ENCODE measurements at regions not wholly inside any gene's neighbourhood (a gene's known extent, or its start where the extent isn't known, plus 50 kb on each side); places are given as distances from the start of the nearest gene placed in this dataset.

GRCh38 chr2:220221992-220222391 lies 594.6 kb downstream of the SLC4A3 start:
- H3K4me1 ChIP-seq (ENCODE audit: insufficient read depth, low read length), result peaks cover 46% of the 10 kb centered on the region
- ChIA-PET CTCF (no interaction called here), POLR2A (ENCODE audit: unreplicated experiment) (no interaction called here)
- H3K9ac ChIP-seq (ENCODE audit: low read length), result no peak overlapping the region
- no peak for ATAC-seq
- no peak for DNase-seq
- TF ChIP-seq EZH2phosphoT487 (IDR thresholded peaks at IDR 0.05; ENCODE audit: borderline replicate concordance, low read length) (no peak), CTCF (conservative IDR thresholded peaks at IDR 0.05; ENCODE audit: low read depth, low read length) (no peak), EZH2 (IDR thresholded peaks at IDR 0.05; ENCODE audit: low read length, unreplicated experiment) (no peak)
- H2AFZ ChIP-seq (ENCODE audit: low read length), result no peak overlapping the region
- BruUV-seq (replicated peaks), result no TSS peak
- H3K27ac ChIP-seq (ENCODE audit: low read length), result no peak overlapping the region
- no peaks in the 10 kb centered on the region for H3K79me2 ChIP-seq (ENCODE audit: low read length)
- H3K9me3 ChIP-seq (ENCODE audit: low read length), result no peaks in the 10 kb centered on the region
- H3K27me3 ChIP-seq (ENCODE audit: low read length), result no peaks in the 10 kb centered on the region
- no peak overlapping the region for H3K4me3 ChIP-seq (ENCODE audit: low read length)
- intact Hi-C loops (cut with micrococcal nuclease), result no loop called here
- no peak overlapping the region for H3K4me2 ChIP-seq (ENCODE audit: low read length)
- H3K9me2 ChIP-seq (replicated peaks; ENCODE audit: low read length), result no peaks in the 10 kb centered on the region
- H4K20me1 ChIP-seq (ENCODE audit: low read length), result no peaks in the 10 kb centered on the region
- H3K36me3 ChIP-seq (ENCODE audit: low read depth, low read length), result no peaks in the 10 kb centered on the region
- peaks cover 4% of the 10 kb centered on the region for H3F3A ChIP-seq (ENCODE audit: low read length, unreplicated experiment)

GRCh38 chr2:220224691-220225543 lies 597.5 kb downstream of the SLC4A3 start:
- H3K9ac ChIP-seq (ENCODE audit: low read length), result peak overlapping the region; percentile 75
- H3K4me2 ChIP-seq (ENCODE audit: low read length), result peak overlapping the region; percentile 51
- 0 out of 2 replicates have a peak, but pooled peaks cover under 1% of the 10 kb centered on the region for H3K79me2 ChIP-seq (ENCODE audit: low read length)
- H3K27ac ChIP-seq (ENCODE audit: low read length), result peak overlapping the region; percentile 97
- no peaks in the 10 kb centered on the region for H3K9me3 ChIP-seq (ENCODE audit: low read length)
- H2AFZ ChIP-seq (ENCODE audit: low read length), result peak overlapping the region; percentile 27
- ATAC-seq, result peak; percentile 77
- ChIA-PET POLR2A (ENCODE audit: unreplicated experiment) (no interaction called here), CTCF (no interaction called here)
- no peaks in the 10 kb centered on the region for H3K27me3 ChIP-seq (ENCODE audit: low read length)
- TF ChIP-seq CTCF (conservative IDR thresholded peaks at IDR 0.05; ENCODE audit: low read depth, low read length), result no peak
- no peak for TF ChIP-seq EZH2 (IDR thresholded peaks at IDR 0.05; ENCODE audit: low read length, unreplicated experiment)
- TF ChIP-seq EZH2phosphoT487 (IDR thresholded peaks at IDR 0.05; ENCODE audit: borderline replicate concordance, low read length), result no peak
- no peaks in the 10 kb centered on the region for H4K20me1 ChIP-seq (ENCODE audit: low read length)
- H3K9me2 ChIP-seq (replicated peaks; ENCODE audit: low read length), result no peaks in the 10 kb centered on the region
- peaks cover 63% of the 10 kb centered on the region for H3K4me1 ChIP-seq (ENCODE audit: insufficient read depth, low read length)
- H3K36me3 ChIP-seq (ENCODE audit: low read depth, low read length), result no peaks in the 10 kb centered on the region
- H3F3A ChIP-seq (ENCODE audit: low read length, unreplicated experiment), result peaks cover 10% of the 10 kb centered on the region
- no TSS peak for BruUV-seq (replicated peaks)
- intact Hi-C loops (cut with micrococcal nuclease), result loop anchor here (1.0 to 5.0 kb wide), 3 partner anchors 33 to 93 kb away; no protein-coding TSS in a partner anchor
- DNase-seq, result peak; percentile 97
- no peak overlapping the region for H3K4me3 ChIP-seq (ENCODE audit: low read length)

GRCh38 chr2:220226076-220226475 lies 598.6 kb downstream of the SLC4A3 start:
- Histone ChIP-seq H3K9me3 (ENCODE audit: low read length) (no peaks in the 10 kb centered on the region), H3K27me3 (ENCODE audit: low read length) (no peaks in the 10 kb centered on the region), H4K20me1 (ENCODE audit: low read length) (no peaks in the 10 kb centered on the region), H3K4me2 (ENCODE audit: low read length) (0 out of 2 replicates have a peak overlapping the region, but pooled peaks have one; percentile 12), H3K36me3 (ENCODE audit: low read depth, low read length) (no peaks in the 10 kb centered on the region), H3K27ac (ENCODE audit: low read length) (peak overlapping the region; percentile 97), H3K79me2 (ENCODE audit: low read length) (0 out of 2 replicates have a peak, but pooled peaks cover 4% of the 10 kb centered on the region), H3K9me2 (replicated peaks; ENCODE audit: low read length) (no peaks in the 10 kb centered on the region), H2AFZ (ENCODE audit: low read length) (no peak overlapping the region), H3K9ac (ENCODE audit: low read length) (peak overlapping the region; percentile 55), H3K4me1 (ENCODE audit: insufficient read depth, low read length) (peaks cover 67% of the 10 kb centered on the region), H3K4me3 (ENCODE audit: low read length) (no peak overlapping the region), H3F3A (ENCODE audit: low read length, unreplicated experiment) (peaks cover 10% of the 10 kb centered on the region)
- TF ChIP-seq EZH2 (IDR thresholded peaks at IDR 0.05; ENCODE audit: low read length, unreplicated experiment) (no peak), CTCF (conservative IDR thresholded peaks at IDR 0.05; ENCODE audit: low read depth, low read length) (no peak), EZH2phosphoT487 (IDR thresholded peaks at IDR 0.05; ENCODE audit: borderline replicate concordance, low read length) (no peak)
- no TSS peak for BruUV-seq (replicated peaks)
- intact Hi-C loops (cut with micrococcal nuclease), result loop anchor here (5.0 kb wide), 1 partner anchor 34 kb away; no protein-coding TSS in a partner anchor
- no peak for ATAC-seq
- CTCF ChIA-PET, result no interaction called here
- POLR2A ChIA-PET (ENCODE audit: unreplicated experiment), result no interaction called here
- peak; percentile 52 for DNase-seq
